Stimulated activated memory B cell treated with anti-CD40 and anti-IgM and Interleukin-4, amounts not matched to agents 10 μg/mL and 1 μg/mL and 100 μg/mL, for 72 hours (primary cell): ENCODE measurements at regions not wholly inside any gene's neighbourhood (a gene's known extent, or its start where the extent isn't known, plus 50 kb on each side); places are given as distances from the start of the nearest gene placed in this dataset.

Source experiments
- ATAC-seq: fragments of 150-1000 bp; cut with Tn5 transposase; 2 replicates; pipeline ENCODE4 v1.10.0; 2021
- H3K27ac Mint-ChIP-seq: one replicate; pipeline ENCODE4 v1.8.0; 2022; ENCODE audit warnings: mild to moderate bottlenecking, mixed read lengths
- H3K27me3 Mint-ChIP-seq: one replicate; pipeline ENCODE4 v1.8.0; 2022; ENCODE audit warnings: mixed read lengths
- H3K36me3 Mint-ChIP-seq: one replicate; pipeline ENCODE4 v1.8.0; 2022; ENCODE audit warnings: mixed read lengths
- H3K4me1 Mint-ChIP-seq: one replicate; pipeline ENCODE4 v1.8.0; 2022; ENCODE audit warnings: mixed read lengths
- H3K4me3 Mint-ChIP-seq: one replicate; pipeline ENCODE4 v1.8.0; 2022; ENCODE audit warnings: mild to moderate bottlenecking, moderate library complexity, mixed read lengths
- H3K9me3 Mint-ChIP-seq: one replicate; pipeline ENCODE4 v1.8.0; 2022; ENCODE audit warnings: mixed read lengths

- Mint-ChIP-seq H3K4me3 (no peak overlapping the region), H3K9me3 (peaks cover 3% of the 10 kb centered on the region), H3K36me3 (no peaks in the 10 kb centered on the region), H3K4me1 (peaks cover 30% of the 10 kb centered on the region), H3K27ac (no peak overlapping the region), H3K27me3 (peaks cover 23% of the 10 kb centered on the region)
- ATAC-seq = no peak
Measured at GRCh38 chr4:26806331-26806730, 54.3 kb upstream of the STIM2 start.

- Mint-ChIP-seq H3K27ac (no peak overlapping the region), H3K9me3 (peaks cover 3% of the 10 kb centered on the region), H3K4me1 (peaks cover 38% of the 10 kb centered on the region), H3K4me3 (no peak overlapping the region), H3K36me3 (no peaks in the 10 kb centered on the region), H3K27me3 (peaks cover 31% of the 10 kb centered on the region)
- peak; percentile 76 for ATAC-seq
Measured at GRCh38 chr4:26807330-26807729, 53.3 kb upstream of the STIM2 start.

GRCh38 chr4:26809811-26810210 lies 50.8 kb upstream of the STIM2 start:
- Mint-ChIP-seq H3K4me1 (peaks cover 33% of the 10 kb centered on the region), H3K9me3 (peaks cover 3% of the 10 kb centered on the region), H3K27ac (no peak overlapping the region), H3K4me3 (no peak overlapping the region), H3K36me3 (no peaks in the 10 kb centered on the region), H3K27me3 (peaks cover 48% of the 10 kb centered on the region)
- ATAC-seq = no peak
